HuH-7.5 (cell line): ENCODE measurements at regions not wholly inside any gene's neighbourhood (a gene's known extent, or its start where the extent isn't known, plus 50 kb on each side); places are given as distances from the start of the nearest gene placed in this dataset.
"Not testable (repeated sequence)": the region's sequence is repeated elsewhere in the genome, so short reads cannot be mapped to it uniquely, and the experiment has no call there.

ENCODE experiments used
- DNase-seq: peaks from one replicate; pipeline ENCODE4 v3.0.0; 2011; ENCODE audit warnings: low spot score

GRCh38 chr4:82301390-82301789, 72.4 kb downstream of the HNRNPD start:
- not testable (repeated sequence) for DNase-seq

- DNase-seq = no peak
These were observed 80.5 kb downstream of the HNRNPD start for GRCh38 chr4:82293304-82293703.

DNA sequence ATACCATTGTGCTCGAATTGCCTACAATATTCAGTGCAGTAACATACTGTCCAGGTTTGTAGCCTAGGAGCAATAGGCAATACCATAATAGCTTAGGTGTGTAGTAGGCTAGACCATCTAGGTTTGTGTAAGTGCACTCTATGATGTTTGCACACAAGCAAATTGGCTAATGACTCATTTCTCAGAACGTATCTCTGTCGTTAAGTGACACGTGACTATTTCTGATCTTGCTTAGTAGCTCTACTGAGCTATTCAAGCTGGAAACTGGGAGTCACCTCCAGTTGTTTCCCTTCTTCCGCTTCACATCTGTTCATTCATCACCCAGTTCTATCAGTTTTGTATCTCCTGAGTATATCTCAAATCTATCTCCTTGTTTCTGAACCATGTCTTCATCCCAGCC, 86.1 kb downstream of the HNRNPD start:
- no peak for DNase-seq

GRCh38 chr4:82284858-82285805, 88.7 kb downstream of the HNRNPD start:
- DNase-seq = peak; percentile 82

DNA sequence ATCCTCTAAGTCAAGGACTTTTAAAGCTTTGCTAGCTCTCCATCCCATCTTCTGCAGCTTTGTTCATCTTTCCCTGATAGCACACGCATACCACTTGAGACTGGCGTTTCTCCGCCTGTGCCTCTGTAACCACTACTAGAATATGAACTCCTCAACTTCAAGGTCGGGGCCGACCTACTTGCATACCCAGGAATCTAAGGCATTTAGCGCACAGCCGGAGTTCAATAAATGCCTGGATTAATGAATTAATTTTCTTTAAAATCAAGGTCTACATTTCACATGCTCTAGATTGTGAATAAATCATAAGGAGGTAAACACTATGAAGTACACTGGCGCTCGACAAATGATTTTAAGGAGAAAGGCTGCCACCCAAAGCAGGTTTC, 89.3 kb downstream of the HNRNPD start:
- DNase-seq = no peak

- DNase-seq = no peak
These were observed 90.9 kb downstream of the HNRNPD start for GRCh38 chr4:82282875-82283274.

DNA sequence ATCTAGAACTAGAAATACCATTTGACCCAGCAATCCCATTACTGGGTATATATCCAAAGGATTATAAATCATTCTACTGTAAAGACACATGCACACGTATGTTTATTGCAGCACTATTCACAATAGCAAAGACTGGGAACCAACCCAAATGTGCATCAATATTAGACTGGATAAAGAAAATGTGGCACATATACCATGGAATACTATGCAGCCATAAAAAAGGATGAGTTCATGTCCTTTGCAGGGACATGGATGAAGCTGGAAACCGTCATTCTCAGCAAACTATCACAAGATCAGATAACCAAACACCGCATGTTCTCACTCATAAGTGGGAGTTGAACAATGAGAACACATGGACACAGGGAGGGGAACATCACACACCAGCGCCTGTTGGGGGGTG, 94.2 kb downstream of the HNRNPD start:
- DNase-seq = not testable (repeated sequence)

- DNase-seq = no peak
These were observed 97.5 kb downstream of the HNRNPD start for GRCh38 chr4:82276332-82276640.

GRCh38 chr4:82275431-82276331, 98.1 kb downstream of the HNRNPD start:
- DNase-seq = no peak

GRCh38 chr4:82274700-82275099, 99.1 kb downstream of the HNRNPD start:
- not testable (repeated sequence) for DNase-seq

DNA sequence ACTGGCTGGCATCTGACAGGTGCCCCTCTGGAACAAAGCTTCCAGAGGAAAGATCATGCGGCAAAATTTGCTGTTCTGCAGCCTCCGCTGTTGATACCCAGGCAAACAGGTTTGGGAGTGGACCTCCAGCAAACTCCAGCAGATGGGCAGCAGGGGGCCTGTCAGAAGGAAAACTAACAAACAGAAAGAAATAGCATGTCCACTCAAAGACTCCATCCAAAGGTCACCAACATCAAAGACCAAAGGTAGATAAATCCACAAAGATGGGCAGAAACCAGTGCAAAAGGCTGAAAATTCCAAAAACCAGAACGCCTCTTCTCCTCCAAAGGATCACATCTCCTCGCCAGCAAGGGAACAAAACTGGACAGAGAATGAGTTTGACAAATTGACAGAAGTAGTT, 101.3 kb downstream of the HNRNPD start:
- DNase-seq = not testable (repeated sequence)

DNA sequence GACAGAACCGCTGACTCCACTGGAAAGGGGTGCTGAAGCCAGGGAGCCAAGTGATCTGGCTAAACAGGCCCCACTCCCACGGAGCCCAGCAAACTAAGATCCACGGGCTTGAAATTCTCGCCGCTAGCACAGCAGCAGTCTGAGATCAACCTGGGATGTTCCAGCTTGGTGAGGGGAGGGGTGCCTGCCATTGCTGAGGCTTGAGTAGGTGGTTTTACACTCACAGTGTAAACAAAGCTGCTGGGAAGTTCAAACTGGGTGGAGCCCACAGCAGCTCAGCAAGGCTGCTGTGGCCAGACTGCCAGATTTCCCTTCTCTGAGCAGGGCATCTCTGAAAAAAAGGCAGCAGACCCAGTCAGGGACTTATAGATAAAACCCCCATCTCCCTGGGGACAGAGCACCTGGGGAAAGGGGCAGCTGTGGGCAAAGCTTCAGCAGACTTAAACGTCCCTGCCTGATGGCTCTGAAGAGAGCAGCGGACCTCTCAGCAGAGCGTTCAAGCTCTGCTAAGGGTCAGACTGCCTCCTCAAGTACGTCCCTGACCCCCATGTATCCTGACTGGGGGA, 101.8 kb downstream of the HNRNPD start:
- not testable (repeated sequence) for DNase-seq

DNA sequence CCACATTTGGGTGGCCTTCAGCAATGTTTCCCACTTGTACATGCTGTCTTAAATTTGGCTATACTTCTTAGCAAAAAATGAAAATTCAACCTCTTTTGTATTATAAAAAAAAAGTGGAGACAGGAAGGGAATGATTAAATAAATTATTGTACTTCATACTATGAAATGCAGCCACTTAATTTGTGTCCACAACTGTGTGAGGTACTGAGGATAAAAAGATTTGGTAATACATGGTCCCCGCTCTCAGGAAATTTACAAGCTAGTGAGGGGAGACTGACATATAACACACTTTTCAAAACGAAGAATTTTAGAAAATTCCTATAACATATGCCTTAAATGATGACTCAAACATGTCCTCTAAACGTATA, 105.0 kb downstream of the HNRNPD start:
- DNase-seq = no peak

DNA sequence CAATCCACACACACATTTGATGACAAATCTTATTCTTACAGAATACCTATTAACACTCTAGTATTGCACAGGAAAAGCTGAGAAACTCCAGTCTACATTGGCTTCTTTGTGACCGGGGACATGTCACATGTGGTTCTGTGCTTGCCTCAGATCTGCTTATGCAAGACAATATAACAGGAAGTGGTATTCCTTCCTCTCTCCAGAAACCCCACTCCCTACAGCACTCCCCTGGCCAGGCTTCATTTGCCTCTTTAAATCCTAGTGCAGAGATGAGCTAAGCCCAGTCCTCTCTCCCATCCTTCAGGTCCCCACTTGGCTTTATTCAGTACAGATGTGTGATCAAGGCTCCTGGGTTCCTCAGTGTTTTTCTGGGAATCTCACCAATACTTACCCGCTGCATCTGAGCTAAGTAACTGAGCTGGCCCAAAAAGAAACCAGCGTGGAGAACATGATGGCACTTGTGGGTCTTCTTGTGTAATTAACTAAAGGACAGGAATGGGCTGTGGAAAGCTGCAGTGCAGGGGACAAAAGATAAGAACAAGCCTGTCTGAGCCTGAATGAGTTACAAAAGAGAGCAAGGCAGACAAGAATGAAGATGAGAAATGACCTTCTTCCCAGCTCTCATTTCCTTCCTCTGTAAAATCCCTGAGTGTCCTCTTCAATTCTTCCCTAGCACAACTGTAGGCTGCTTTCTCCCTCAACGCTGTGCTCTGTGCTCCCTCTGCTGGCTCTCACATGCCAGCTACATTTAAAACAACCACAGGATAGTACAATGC, 105.6 kb downstream of the HNRNPD start:
- DNase-seq = peak; percentile 34

DNA sequence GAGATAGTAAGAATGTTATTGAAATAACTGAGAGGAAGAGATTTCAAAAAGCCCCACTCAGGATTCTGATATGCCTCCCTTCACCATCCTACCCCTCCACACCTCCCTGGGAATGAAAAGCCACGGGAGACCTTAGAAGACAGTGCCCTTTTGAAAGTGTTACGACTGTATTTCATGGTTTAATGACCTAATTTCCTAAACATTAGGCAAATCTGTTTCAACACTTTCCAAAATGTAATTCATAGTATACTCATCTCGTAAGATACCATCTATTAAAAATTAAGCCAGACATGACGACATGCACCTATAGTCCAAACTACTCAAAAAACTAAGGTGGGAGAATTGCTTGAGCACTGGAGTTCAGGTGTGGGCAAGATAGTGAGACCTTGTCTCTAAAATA, 106.3 kb downstream of the HNRNPD start:
- DNase-seq = no peak

GRCh38 chr4:82266345-82266744, 107.4 kb downstream of the HNRNPD start:
- no peak for DNase-seq

GRCh38 chr4:82261084-82261483, 112.7 kb downstream of the HNRNPD start:
- no peak for DNase-seq

DNA sequence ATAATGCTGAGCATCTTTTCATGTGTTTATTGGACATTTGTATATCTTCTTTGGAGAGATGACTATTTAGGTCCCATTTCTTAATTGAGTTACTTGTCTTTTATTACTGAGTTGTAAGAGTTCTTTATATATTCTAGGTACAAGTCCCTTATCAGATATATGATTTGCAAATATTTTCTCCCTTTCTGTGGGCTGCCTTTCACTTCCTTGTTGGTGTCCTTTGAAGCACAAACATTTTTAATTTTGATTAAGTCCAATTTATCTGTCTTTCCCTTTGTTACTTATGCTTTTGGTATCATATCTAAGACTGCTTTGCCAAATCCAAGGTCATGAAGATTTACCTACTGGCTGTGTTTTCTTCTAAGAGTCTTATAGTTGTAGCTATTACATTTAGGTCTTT, 113.2 kb downstream of the HNRNPD start:
- no peak for DNase-seq

DNA sequence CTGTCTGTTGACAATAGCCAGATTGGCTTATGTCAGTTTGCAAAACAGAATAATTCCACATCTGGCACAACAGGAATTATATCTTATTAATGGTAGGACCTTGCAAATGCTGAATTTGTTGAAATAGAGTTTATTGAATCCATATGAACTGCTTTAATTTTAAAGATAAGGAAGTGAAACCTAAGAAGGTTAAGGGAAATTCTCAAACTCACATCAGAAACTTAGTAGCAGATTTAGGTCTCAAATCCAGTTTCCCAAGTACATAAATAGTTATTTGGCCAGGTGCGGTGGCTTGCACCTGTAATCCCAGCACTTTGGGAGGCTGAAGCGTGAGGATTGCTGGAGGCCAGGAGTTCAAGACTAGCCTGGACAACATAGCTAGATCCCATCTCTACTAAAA, 117.1 kb downstream of the HNRNPD start:
- DNase-seq = no peak

DNA sequence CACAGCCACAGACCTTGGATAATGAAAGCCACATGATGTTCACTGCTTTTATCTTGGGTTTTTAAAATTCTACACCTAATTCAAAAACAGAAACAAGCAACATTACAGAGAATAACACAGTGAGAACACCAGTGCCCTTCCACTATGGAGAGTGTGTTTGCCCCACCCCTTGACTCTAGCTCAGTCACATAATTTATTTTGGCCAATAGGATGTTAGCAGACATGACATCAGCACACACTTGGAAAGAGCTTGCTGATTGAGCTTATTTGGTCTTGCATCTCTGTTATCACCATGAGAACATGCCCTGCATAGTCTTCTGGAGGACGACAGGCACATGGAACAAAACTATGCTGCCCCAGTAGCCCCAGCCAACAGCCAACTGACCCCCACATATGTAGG, 118.1 kb downstream of the HNRNPD start:
- DNase-seq = no peak

- DNase-seq = no peak
These were observed 124.7 kb downstream of the HNRNPD start for GRCh38 chr4:82248903-82249632.
